NCI-H345 (cell line): ENCODE measurements at regions not wholly inside any gene's neighbourhood (a gene's known extent, or its start where the extent isn't known, plus 50 kb on each side); places are given as distances from the start of the nearest gene placed in this dataset.
"Not testable (repeated sequence)": the region's sequence is repeated elsewhere in the genome, so short reads cannot be mapped to it uniquely, and the experiment has no call there.

ENCODE experiments used
- DNase-seq: peaks from one replicate; lab custom pipeline; 2025; lab: John Stamatoyannopoulos, UW

GRCh38 chr1:849873-850272, 73.8 kb upstream of the SAMD11 start:
- peak; percentile 42 for DNase-seq

- DNase-seq = not testable (repeated sequence)
Observed at GRCh38 chr1:850318-850717, 73.4 kb upstream of the SAMD11 start.

GRCh38 chr1:851398-851797, 72.3 kb upstream of the SAMD11 start:
- DNase-seq = not testable (repeated sequence)

GRCh38 chr1:851841-852240, 71.9 kb upstream of the SAMD11 start:
- not testable (repeated sequence) for DNase-seq

GRCh38 chr1:855202-855981, 68.3 kb upstream of the SAMD11 start:
- DNase-seq = not testable (repeated sequence)

- DNase-seq = not testable (repeated sequence)
Observed at GRCh38 chr1:856541-857057, 67.1 kb upstream of the SAMD11 start.

- not testable (repeated sequence) for DNase-seq
Observed at GRCh38 chr1:857926-858648, 65.6 kb upstream of the SAMD11 start.

GRCh38 chr1:858649-859041, 65.1 kb upstream of the SAMD11 start:
- DNase-seq = peak; percentile 81

GRCh38 chr1:860941-861340, 62.8 kb upstream of the SAMD11 start:
- DNase-seq = not testable (repeated sequence)

GRCh38 chr1:861714-862113, 62.0 kb upstream of the SAMD11 start:
- DNase-seq = no peak

- not testable (repeated sequence) for DNase-seq
Observed at GRCh38 chr1:862601-863000, 61.1 kb upstream of the SAMD11 start.

GRCh38 chr1:865633-866032, 58.1 kb upstream of the SAMD11 start:
- DNase-seq = not testable (repeated sequence)

- DNase-seq = no peak
Observed at GRCh38 chr1:866095-866494, 57.6 kb upstream of the SAMD11 start.

- DNase-seq = not testable (repeated sequence)
Observed at GRCh38 chr1:866631-867299, 57.0 kb upstream of the SAMD11 start.

- not testable (repeated sequence) for DNase-seq
Observed at GRCh38 chr1:867550-867949, 56.2 kb upstream of the SAMD11 start.

GRCh38 chr1:869499-870244, 54.1 kb upstream of the SAMD11 start:
- DNase-seq = peak; percentile 55
